ENCODE measurements at regions not wholly inside any gene's neighbourhood (a gene's known extent, or its start where the extent isn't known, plus 50 kb on each side); places are given as distances from the start of the nearest gene placed in this dataset.

DNA sequence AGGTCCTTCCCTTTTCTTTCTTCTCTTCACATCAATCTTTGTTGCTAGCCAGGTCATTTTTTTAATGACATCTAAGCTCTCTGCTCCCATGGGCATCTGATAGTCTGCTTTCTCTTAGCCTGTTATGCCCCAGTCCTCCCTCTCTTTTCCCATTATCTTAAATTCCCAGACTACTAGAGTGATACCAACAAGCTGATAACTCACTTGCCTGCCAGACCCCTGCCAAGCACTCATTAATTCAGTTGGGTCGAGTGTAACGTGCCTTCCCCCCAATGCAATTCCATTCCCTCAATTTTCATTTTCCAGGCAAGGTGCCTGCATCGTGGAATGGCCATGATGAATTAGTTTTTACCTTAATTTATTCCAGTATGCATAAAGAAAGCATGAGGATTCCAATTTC lies 450.8 kb upstream of the ADAMTS9 start:
- TF ChIP-seq, protein P1, sequence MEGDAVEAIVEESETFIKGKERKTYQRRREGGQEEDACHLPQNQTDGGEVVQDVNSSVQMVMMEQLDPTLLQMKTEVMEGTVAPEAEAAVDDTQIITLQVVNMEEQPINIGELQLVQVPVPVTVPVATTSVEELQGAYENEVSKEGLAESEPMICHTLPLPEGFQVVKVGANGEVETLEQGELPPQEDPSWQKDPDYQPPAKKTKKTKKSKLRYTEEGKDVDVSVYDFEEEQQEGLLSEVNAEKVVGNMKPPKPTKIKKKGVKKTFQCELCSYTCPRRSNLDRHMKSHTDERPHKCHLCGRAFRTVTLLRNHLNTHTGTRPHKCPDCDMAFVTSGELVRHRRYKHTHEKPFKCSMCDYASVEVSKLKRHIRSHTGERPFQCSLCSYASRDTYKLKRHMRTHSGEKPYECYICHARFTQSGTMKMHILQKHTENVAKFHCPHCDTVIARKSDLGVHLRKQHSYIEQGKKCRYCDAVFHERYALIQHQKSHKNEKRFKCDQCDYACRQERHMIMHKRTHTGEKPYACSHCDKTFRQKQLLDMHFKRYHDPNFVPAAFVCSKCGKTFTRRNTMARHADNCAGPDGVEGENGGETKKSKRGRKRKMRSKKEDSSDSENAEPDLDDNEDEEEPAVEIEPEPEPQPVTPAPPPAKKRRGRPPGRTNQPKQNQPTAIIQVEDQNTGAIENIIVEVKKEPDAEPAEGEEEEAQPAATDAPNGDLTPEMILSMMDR (IDR thresholded peaks at IDR 0.05), result no peak
- TF ChIP-seq POLR2A (IDR thresholded peaks at IDR 0.05), result no peak

Data from thyroid gland (tissue), 4 donors.